ENCODE measurements at regions not wholly inside any gene's neighbourhood (a gene's known extent, or its start where the extent isn't known, plus 50 kb on each side); places are given as distances from the start of the nearest gene placed in this dataset.
A peak's percentile ranks its signal among the peaks of the same experiment; 100 is the strongest.

DNA sequence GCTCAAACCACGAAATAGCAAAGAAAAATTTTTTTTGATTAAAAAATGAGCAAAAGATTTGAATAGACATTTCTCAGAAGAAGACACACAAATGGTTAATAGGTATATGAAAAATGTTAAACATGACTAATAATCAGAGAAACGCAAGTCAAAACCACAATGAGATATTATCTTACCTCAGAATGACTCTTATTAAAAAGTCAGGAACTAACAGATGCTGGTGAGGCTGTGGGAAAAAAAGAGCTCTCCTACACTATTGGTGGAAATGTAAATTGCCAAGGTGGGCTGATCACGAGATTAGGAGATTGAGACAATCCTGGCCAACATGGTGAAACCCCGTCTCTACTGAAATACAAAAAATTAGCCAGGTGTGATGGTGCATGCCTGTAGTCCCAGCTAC, 315.5 kb upstream of the FLRT2 start:
- peak; percentile 5 to 24 for DNase-seq
- Histone ChIP-seq H3K27ac (no peak overlapping the region), H3K4me1 (peaks cover 11% of the 10 kb centered on the region)

DNA sequence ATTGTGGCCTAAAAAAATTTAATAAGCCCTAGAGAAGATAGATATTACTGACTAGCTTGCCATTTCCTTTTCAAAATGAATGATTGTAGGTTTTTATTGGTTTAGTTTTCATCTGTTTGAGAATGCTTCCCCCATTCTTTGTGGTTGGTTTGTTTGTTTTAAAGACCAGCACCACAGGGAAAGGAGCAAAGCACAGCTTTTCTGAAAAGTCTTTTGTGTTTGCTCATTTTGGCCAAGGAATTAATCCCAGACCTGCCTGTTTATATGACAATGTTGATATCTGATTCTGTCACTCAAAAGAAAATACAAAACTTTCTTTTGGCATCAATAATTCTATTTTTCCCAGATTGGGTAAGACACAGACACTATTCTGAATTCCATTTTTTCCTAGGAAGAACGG, 312.5 kb upstream of the FLRT2 start:
- H3K4me3 ChIP-seq: no peak overlapping the region
- 0 out of 2 replicates have a peak, but pooled peaks cover 2% of the 10 kb centered on the region for H3K9me3 ChIP-seq (replicated peaks)
- peaks cover 11% of the 10 kb centered on the region for H3K4me1 ChIP-seq
- H3K36me3 ChIP-seq: no peaks in the 10 kb centered on the region
- no peak overlapping the region for H3K27ac ChIP-seq
- H3K27me3 ChIP-seq: no peaks in the 10 kb centered on the region
- peak in 1 of 2 experiments; percentile 37 for DNase-seq

More for the DNA sequence above, 315.5 kb upstream of the FLRT2 start:
- Histone ChIP-seq H3K27me3 (no peaks in the 10 kb centered on the region), H3K9me3 (replicated peaks) (0 out of 2 replicates have a peak, but pooled peaks cover 2% of the 10 kb centered on the region), H3K4me3 (no peak overlapping the region), H3K36me3 (no peaks in the 10 kb centered on the region)

DNA sequence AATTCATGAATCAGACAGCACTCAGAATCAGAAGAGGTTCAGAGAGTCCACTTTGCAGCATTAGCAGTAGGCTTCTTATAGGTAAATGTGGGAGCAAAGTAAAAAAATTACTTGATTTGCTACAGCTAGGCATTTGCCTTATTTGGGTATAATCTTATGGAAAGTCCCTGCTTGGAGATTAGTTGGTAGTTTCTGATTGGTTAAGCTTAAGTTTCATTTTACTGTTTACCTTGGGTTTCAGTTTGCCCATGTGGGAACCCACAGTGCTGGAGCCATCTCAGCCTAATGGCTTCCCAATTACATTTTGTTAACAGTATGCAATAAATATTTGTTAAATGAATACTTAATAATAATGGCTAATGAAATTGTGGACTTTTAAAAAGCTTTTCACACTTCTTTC, 311.0 kb upstream of the FLRT2 start:
- no peak overlapping the region for H3K4me3 ChIP-seq
- H3K27ac ChIP-seq: no peak overlapping the region
- DNase-seq: no peak
- H3K27me3 ChIP-seq: no peaks in the 10 kb centered on the region
- H3K4me1 ChIP-seq: peaks cover 11% of the 10 kb centered on the region
- H3K36me3 ChIP-seq: no peaks in the 10 kb centered on the region
- H3K9me3 ChIP-seq (replicated peaks): no peaks in the 10 kb centered on the region

DNA sequence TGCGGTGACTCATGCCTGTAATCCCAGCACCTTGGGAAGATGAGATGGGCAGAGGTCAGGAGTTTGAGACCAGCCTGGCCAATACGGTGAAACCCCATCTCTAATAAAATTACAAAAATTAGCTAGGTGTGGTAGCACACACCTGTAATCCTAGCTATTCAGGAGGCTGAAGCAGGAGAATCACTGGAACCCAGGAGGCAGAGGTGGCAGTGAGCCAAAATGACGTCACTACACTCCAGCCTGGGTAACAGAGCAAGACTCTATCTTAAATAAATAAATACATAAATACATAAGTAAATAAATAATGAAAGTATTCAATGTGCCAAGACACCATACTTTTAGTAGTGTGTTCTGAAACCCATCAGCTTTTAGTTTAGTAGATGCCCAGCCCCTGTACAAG, 308.1 kb upstream of the FLRT2 start:
- Histone ChIP-seq H3K9me3 (replicated peaks) (no peaks in the 10 kb centered on the region), H3K36me3 (no peaks in the 10 kb centered on the region), H3K4me1 (peaks cover 11% of the 10 kb centered on the region), H3K27me3 (no peaks in the 10 kb centered on the region), H3K4me3 (no peak overlapping the region), H3K27ac (no peak overlapping the region)
- peak; percentile 9 to 27 for DNase-seq

DNA sequence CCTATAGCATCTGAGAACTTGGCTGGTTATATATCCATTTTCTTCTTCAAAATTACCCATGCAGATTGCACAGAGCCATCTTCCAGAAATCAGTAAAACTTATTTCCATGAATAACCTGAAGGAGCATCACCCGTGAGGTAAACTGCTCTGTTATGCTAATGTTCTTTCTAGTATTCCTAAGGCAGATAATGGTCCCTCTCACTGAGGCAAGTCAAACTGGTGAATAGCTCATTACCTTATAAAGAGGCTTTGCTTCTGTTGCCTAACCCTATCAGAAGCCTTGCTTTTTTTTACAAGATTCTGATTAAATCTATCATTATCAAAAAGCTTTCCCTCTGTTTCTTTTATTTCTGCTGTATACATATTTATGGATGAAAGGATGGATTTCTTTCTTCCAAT, 307.6 kb upstream of the FLRT2 start:
- Histone ChIP-seq H3K4me1 (peaks cover 12% of the 10 kb centered on the region), H3K36me3 (no peaks in the 10 kb centered on the region), H3K27ac (no peak overlapping the region), H3K9me3 (replicated peaks) (no peaks in the 10 kb centered on the region), H3K27me3 (no peaks in the 10 kb centered on the region), H3K4me3 (no peak overlapping the region)
- DNase-seq: no peak

DNA sequence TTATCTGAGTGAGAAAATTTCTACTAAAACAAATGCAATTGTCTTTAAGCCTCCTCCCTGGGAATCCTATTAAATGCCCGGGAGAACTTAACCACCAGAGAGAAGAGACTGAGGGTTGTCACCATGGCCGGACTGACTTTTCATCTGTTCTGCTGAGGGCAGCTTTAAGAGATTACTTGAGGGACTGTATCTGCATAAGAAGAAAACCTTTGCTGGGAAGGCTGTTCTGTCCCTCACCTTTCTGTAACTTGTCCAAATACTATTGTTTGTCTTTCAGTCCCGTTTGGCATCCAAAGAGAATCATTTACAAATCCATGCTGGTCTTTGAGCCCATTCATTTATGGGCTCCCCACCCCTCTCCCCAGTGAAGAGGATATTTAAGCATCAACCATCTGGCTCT, 306.3 kb upstream of the FLRT2 start:
- H3K36me3 ChIP-seq: no peaks in the 10 kb centered on the region
- no peak overlapping the region for H3K27ac ChIP-seq
- H3K9me3 ChIP-seq (replicated peaks): no peaks in the 10 kb centered on the region
- DNase-seq: no peak
- H3K4me1 ChIP-seq: 0 out of 2 replicates have a peak, but pooled peaks cover 4% of the 10 kb centered on the region
- H3K4me3 ChIP-seq: no peak overlapping the region
- H3K27me3 ChIP-seq: no peaks in the 10 kb centered on the region

DNA sequence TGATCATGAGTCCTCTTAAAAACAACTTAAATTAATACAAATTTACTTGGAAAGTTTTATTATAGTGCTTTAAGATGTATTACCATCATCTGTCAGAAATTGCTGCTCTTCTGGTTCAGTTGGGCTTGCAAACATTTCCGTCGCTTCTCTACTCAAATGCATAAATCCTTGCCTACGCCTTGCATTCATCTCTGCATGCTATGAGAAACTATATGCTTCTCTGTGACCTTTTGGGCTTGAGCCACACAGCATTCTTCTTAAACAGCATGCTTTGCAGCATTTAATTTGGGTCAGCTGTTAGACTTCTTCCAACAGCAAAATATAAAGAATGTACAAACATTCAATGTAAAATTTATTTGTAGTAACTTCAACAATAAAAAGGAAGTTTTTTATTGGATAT, 305.7 kb upstream of the FLRT2 start:
- DNase-seq: no peak
- no peak overlapping the region for H3K4me3 ChIP-seq
- 0 out of 2 replicates have a peak, but pooled peaks cover 4% of the 10 kb centered on the region for H3K4me1 ChIP-seq
- H3K27ac ChIP-seq: no peak overlapping the region
- no peaks in the 10 kb centered on the region for H3K9me3 ChIP-seq (replicated peaks)
- no peaks in the 10 kb centered on the region for H3K36me3 ChIP-seq
- no peaks in the 10 kb centered on the region for H3K27me3 ChIP-seq

DNA sequence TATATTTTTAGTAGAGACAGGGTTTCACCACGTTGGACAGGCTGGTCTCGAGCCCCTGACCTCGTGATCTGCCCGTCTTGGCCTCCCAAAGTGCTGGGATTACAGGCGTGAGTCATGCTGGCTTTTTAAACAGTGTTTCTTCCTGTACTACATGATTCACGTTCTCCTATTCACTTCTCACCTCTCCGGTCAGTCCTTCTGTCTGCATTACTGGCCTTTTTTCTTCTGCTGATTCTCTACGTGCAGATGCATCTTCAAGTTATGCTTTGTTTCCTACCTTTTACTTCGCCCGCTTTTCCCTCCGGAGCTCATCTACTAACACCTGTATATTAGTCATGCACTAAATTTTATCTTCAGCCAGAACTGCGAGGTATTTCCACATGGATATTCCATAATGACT, 296.2 kb upstream of the FLRT2 start:
- DNase-seq: no peak
- Histone ChIP-seq H3K4me1 (no peaks in the 10 kb centered on the region), H3K27ac (no peak overlapping the region), H3K4me3 (no peak overlapping the region), H3K36me3 (no peaks in the 10 kb centered on the region), H3K27me3 (no peaks in the 10 kb centered on the region), H3K9me3 (replicated peaks) (no peaks in the 10 kb centered on the region)

DNA sequence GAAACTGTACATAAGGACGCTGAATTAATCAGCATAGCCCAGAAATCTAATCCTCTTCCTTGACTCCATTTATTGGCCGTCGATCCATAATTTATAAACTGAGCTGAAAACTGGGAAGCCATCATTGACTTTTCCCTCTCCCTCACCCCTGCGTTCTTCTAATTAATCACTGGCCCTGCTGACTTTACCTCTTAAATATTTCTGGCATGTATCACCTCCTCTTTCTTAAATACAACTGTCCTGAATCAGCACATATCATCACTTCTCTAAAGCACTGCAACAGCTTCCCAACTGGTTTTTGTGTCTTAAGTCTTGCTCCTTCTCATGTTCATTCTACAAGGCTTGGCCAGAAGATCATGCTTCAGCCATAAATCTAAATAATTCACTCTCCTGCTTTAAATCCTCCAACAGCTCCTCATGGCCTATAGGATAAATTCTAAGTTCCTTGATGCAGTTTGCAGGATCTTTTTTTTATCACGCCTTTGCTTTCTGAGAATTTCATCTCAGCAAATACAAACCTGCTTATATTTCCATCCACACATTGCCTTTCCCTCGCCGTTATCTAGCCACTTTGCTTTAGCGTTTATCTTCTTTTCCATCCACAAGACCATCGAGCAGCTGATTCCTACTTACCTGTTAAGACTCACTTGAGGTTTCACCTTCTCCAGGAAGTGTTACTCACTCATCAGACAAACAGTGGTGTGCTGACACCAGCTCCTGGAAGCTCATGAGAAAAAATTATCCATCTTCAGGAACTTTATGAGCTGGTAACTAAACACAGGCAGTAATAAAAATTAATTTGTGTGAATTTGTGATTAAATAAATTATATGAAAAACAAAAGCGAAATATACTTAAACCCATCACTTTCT, 295.6 kb upstream of the FLRT2 start:
- Histone ChIP-seq H3K4me3 (no peak overlapping the region), H3K27ac (no peak overlapping the region)
- no peak for DNase-seq

DNA sequence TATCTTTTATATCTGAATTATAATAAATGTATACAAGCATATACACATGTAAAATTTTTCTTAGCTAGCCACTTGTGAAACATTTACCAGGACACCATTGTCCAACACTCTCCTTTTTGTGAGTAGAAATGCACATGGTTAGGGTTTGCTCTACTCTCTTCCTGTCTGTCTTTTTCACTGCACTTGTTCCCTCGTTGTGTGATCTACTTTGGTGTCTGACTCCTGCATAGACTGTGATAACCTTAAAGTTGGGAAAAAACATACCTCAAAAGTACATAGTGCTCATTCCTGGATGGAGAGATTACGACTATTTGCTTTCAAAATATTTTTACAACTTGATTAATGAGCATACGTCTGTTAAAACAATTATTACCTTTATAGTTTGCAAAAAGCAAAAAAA, 294.1 kb upstream of the FLRT2 start:
- no peak for DNase-seq
- Histone ChIP-seq H3K9me3 (replicated peaks) (no peaks in the 10 kb centered on the region), H3K36me3 (no peaks in the 10 kb centered on the region), H3K4me3 (no peak overlapping the region), H3K27ac (no peak overlapping the region), H3K4me1 (peaks cover 9% of the 10 kb centered on the region; the same call in 1 of the 2 replicates), H3K27me3 (no peaks in the 10 kb centered on the region)

More for the DNA sequence above, 295.6 kb upstream of the FLRT2 start:
- H3K9me3 ChIP-seq (replicated peaks): no peaks in the 10 kb centered on the region
- peaks cover 2% of the 10 kb centered on the region; the same call in 1 of the 2 replicates for H3K4me1 ChIP-seq
- no peaks in the 10 kb centered on the region for H3K27me3 ChIP-seq
- H3K36me3 ChIP-seq: no peaks in the 10 kb centered on the region

DNA sequence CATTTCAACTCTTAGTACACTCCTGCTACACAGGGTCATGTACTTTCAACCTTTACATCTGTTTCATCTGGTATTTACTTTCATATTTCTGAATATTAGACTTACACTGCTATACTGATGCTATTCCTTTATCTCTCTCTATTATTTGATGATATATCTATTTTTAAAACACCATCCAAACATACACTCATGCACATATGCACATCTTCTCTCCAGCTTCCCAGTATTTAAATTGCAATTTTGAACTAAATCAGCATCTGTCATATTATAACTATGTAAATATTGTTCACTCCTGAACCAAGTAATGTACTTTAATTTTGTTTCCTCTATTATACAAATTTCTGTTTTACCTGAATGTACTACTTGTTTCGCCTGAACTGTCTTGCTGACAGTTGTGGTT, 293.6 kb upstream of the FLRT2 start:
- DNase-seq: no peak
- H3K4me3 ChIP-seq: no peak overlapping the region
- H3K9me3 ChIP-seq (replicated peaks): no peaks in the 10 kb centered on the region
- H3K36me3 ChIP-seq: no peaks in the 10 kb centered on the region
- no peak overlapping the region for H3K27ac ChIP-seq
- peaks cover 10% of the 10 kb centered on the region for H3K4me1 ChIP-seq
- no peaks in the 10 kb centered on the region for H3K27me3 ChIP-seq

DNA sequence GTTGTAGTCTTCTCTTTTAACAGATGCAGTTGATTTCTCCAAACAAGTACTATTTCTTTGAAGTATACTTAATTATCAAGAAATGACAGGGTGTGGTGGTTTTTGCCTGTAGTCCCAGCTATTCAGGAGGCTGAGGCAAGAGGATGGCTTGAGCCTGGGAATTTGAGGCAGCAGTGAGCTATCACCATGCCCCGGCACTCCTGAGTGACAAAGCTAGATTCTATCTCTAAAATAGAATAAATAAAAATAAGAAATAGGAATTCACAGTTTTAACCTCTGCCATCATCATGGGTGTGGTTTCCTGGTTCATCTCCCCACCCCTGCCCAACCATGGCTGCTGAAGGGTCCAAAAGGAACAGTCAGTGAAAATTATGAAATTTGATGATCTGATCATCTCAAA, 290.2 kb upstream of the FLRT2 start:
- no peak overlapping the region for H3K27ac ChIP-seq
- no peaks in the 10 kb centered on the region for H3K9me3 ChIP-seq (replicated peaks)
- no peak for DNase-seq
- H3K27me3 ChIP-seq: no peaks in the 10 kb centered on the region
- H3K36me3 ChIP-seq: no peaks in the 10 kb centered on the region
- H3K4me3 ChIP-seq: no peak overlapping the region
- H3K4me1 ChIP-seq: peaks cover 16% of the 10 kb centered on the region

DNA sequence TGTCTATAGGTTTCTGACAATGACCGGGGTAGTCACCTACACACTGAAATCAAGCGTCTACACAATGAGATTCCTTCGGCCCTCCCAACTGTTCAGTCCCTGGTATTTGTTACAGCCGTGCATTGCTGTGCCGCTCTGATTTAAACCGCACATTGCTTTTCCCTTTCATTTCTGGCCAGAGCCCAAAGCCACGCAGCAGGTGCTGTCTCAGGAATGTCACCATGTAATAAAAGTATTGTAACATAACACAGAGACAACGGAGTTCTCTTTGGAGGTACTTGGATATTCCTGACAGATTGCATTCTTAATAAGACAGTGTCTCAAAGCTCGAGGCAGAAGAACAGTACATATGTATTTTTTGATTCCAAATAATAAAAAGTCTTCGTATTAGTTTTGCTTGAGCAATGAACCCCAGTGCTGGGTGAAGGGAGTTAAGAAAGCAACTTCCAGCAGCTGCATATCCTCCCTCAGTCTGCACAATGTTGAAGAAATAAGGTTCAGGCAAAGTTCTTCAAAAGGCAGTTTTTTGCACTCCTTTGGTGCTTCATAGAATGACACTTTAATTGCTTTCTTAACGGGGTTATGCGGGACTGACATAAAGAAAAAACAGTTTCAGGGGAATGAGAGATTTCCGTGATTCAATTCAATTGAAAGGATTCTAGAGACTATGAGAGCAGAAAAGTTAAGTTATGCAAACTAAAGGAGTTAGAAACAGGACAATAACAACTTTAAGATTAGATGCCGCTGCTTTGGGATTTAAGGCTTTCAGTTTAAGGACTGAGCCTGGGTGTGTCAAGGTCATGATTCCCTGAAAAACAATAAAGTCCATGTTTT, 288.7 kb upstream of the FLRT2 start:
- no peaks in the 10 kb centered on the region for H3K9me3 ChIP-seq (replicated peaks)
- H3K36me3 ChIP-seq: no peaks in the 10 kb centered on the region
- peak overlapping the region; percentile 53 for H3K27ac ChIP-seq
- H3K27me3 ChIP-seq: no peaks in the 10 kb centered on the region
- H3K4me3 ChIP-seq: peak overlapping the region; percentile 38
- peaks cover 17% of the 10 kb centered on the region for H3K4me1 ChIP-seq
- peak; percentile 86 to 94 for DNase-seq

DNA sequence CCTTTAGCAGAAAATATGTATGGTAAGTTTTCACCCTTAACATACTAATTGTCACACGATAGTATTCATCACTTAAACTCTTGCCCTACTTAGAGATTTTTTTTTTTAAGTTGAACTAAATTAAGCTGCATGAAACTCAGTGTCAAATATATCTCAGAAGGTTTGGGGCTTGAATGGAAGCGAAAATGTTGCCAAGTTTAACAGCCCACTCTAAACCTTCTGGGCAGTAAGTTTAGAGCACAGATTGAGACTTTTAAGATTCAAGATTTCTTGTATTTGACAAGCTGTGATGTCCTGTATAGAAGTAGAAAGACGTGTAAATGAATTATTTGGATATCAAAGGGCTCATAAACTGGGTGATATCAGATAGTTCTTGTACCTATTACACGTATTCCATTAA, 287.3 kb upstream of the FLRT2 start:
- Histone ChIP-seq H3K27ac (no peak overlapping the region), H3K9me3 (replicated peaks) (no peaks in the 10 kb centered on the region), H3K27me3 (no peaks in the 10 kb centered on the region), H3K36me3 (no peaks in the 10 kb centered on the region), H3K4me3 (no peak overlapping the region), H3K4me1 (peaks cover 24% of the 10 kb centered on the region)
- DNase-seq: no peak

DNA sequence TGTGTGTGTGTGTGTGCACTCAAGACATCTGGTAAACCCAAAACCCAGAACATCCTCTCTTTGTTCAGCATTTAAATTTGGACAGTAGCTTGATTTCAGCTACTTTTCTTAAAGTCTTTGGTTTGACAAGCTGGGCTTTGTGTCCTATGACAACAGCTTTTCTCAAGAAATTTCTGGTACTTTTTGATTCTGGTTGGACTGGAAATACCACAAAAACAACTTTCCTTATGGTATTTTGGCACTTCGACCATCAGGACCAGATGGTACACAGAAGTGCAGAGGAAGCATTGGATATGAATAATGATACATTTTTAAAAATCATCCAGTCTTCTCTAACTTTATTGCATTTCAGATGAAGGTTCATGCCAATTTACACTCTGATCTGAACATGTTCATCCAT, 286.6 kb upstream of the FLRT2 start:
- Histone ChIP-seq H3K4me3 (no peak overlapping the region), H3K36me3 (no peaks in the 10 kb centered on the region)

More for the DNA sequence above, 286.6 kb upstream of the FLRT2 start:
- Histone ChIP-seq H3K27ac (no peak overlapping the region), H3K4me1 (peaks cover 24% of the 10 kb centered on the region), H3K27me3 (no peaks in the 10 kb centered on the region), H3K9me3 (replicated peaks) (no peaks in the 10 kb centered on the region; the same call in 1 of the 2 replicates)
- no peak for DNase-seq
